Ascending aorta (tissue), 2 donors: ENCODE measurements at regions not wholly inside any gene's neighbourhood (a gene's known extent, or its start where the extent isn't known, plus 50 kb on each side); places are given as distances from the start of the nearest gene placed in this dataset.

Source experiments
- DNase-seq, 2 donors: peaks; one replicate each; pipeline ENCODE4 v3.0.0-alpha.2; 2019; ENCODE audit warnings: low spot score in 2 of 2
- H3K27ac ChIP-seq, 2 donors: fragments of 200-600 bp; sonication (generic); one replicate each; pipeline ENCODE4 v1.5.1; 2016 to 2017; ENCODE audit warnings: mild to moderate bottlenecking in 1 of 2
- H3K27me3 ChIP-seq: fragments of 200-600 bp; sonication (generic); one replicate; pipeline ENCODE4 v1.5.1; 2017
- H3K36me3 ChIP-seq, 2 donors: fragments of 200-600 bp; sonication (generic); one replicate each; pipeline ENCODE4 v1.5.1; 2016
- H3K4me1 ChIP-seq, 2 donors: fragments of 200-600 bp; sonication (generic); one replicate each; pipeline ENCODE4 v1.5.1; 2016 to 2017; ENCODE audit warnings: mild to moderate bottlenecking in 1 of 2
- H3K4me3 ChIP-seq, 2 donors: fragments of 200-600 bp; sonication (generic); one replicate each; pipeline ENCODE4 v1.5.1; 2016 to 2017; ENCODE audit warnings: mild to moderate bottlenecking in 1 of 2
- H3K9me3 ChIP-seq, 2 donors: fragments of 200-600 bp; sonication (generic); one replicate each; pipeline ENCODE4 v1.5.1; 2016
- CTCF ChIP-seq, 3 experiments: fragments of 200-600 bp in 2 of 3; fragments of 450-650 bp in 1 of 3; sonication (generic) in 2 of 3; IDR thresholded peaks; one replicate each; pipeline ENCODE4 v1.5.1; 2016 to 2019; ENCODE audit warnings: antibody characterized with exemption in 3 of 3, mild to moderate bottlenecking in 1 of 3, moderate library complexity in 1 of 3
- intact Hi-C: fragments of 100-400 bp; cut with DNase I; formaldehyde crosslinking; loops from one replicate; pipeline ENCODE4 v1.15.1; 2023

GRCh38 chr13:58583966-58584365 is 952.4 kb downstream of the PCDH17 start:
- intact Hi-C loops: no loop called here
- no peak for TF ChIP-seq CTCF (IDR thresholded peaks at IDR 0.05)
- no peaks in the 10 kb centered on the region for H3K4me1 ChIP-seq
- no peaks in the 10 kb centered on the region for H3K27me3 ChIP-seq
- DNase-seq: no peak
- H3K9me3 ChIP-seq: no peaks in the 10 kb centered on the region
- no peak overlapping the region for H3K27ac ChIP-seq
- H3K4me3 ChIP-seq: no peak overlapping the region
- no peaks in the 10 kb centered on the region for H3K36me3 ChIP-seq

GRCh38 chr13:58584610-58585009 is 953.1 kb downstream of the PCDH17 start:
- intact Hi-C loops: no loop called here
- Histone ChIP-seq H3K4me3 (no peak overlapping the region), H3K9me3 (no peaks in the 10 kb centered on the region), H3K27me3 (no peaks in the 10 kb centered on the region), H3K36me3 (no peaks in the 10 kb centered on the region), H3K27ac (no peak overlapping the region), H3K4me1 (no peaks in the 10 kb centered on the region)
- no peak for DNase-seq
- no peak for TF ChIP-seq CTCF (IDR thresholded peaks at IDR 0.05)

GRCh38 chr13:58587183-58587582 is 955.6 kb downstream of the PCDH17 start:
- H3K27ac ChIP-seq: no peak overlapping the region
- intact Hi-C loops: no loop called here

GRCh38 chr13:58592052-58592451 is 960.5 kb downstream of the PCDH17 start:
- no peak overlapping the region for H3K4me3 ChIP-seq

More at GRCh38 chr13:58587183-58587582, 955.6 kb downstream of the PCDH17 start:
- H3K36me3 ChIP-seq: no peaks in the 10 kb centered on the region
- H3K27me3 ChIP-seq: no peaks in the 10 kb centered on the region
- no peak overlapping the region for H3K4me3 ChIP-seq
- no peak for DNase-seq
- TF ChIP-seq CTCF (IDR thresholded peaks at IDR 0.05): no peak
- H3K4me1 ChIP-seq: no peaks in the 10 kb centered on the region
- no peaks in the 10 kb centered on the region for H3K9me3 ChIP-seq

GRCh38 chr13:58592786-58593185 is 961.2 kb downstream of the PCDH17 start:
- H3K27ac ChIP-seq: no peak overlapping the region
- H3K9me3 ChIP-seq: no peaks in the 10 kb centered on the region
- intact Hi-C loops: no loop called here
- no peaks in the 10 kb centered on the region for H3K4me1 ChIP-seq
- DNase-seq: no peak
- TF ChIP-seq CTCF (IDR thresholded peaks at IDR 0.05): no peak
- no peak overlapping the region for H3K4me3 ChIP-seq
- no peaks in the 10 kb centered on the region for H3K27me3 ChIP-seq
- H3K36me3 ChIP-seq: no peaks in the 10 kb centered on the region

More at GRCh38 chr13:58592052-58592451, 960.5 kb downstream of the PCDH17 start:
- no peaks in the 10 kb centered on the region for H3K27me3 ChIP-seq
- no peaks in the 10 kb centered on the region for H3K9me3 ChIP-seq
- intact Hi-C loops: no loop called here
- no peak for DNase-seq
- no peak for TF ChIP-seq CTCF (IDR thresholded peaks at IDR 0.05)
- H3K4me1 ChIP-seq: no peaks in the 10 kb centered on the region
- no peak overlapping the region for H3K27ac ChIP-seq
- H3K36me3 ChIP-seq: no peaks in the 10 kb centered on the region
